ENCODE measurements at regions not wholly inside any gene's neighbourhood (a gene's known extent, or its start where the extent isn't known, plus 50 kb on each side); places are given as distances from the start of the nearest gene placed in this dataset.

DNA sequence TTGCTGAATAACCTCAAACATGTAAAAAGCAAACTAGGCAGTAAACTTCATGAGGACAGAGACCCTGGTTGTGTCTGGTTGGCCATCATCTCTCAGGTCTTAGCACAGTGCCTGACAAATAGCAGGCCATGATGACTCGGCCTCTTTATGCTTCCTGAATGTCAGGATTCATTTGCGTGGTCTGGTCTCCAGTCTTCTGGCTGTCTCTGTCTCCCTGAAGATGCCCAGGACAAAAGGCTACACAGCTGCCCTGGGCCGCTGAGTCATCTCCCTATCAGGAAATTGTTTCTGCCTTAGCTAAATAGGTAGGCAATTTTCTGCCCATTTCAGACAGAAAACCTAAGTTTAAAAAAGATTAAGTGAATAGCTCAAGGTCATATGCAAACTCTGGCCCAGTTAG, 84.1 kb upstream of the FNDC3A start:
- no peak for DNase-seq (ENCODE audit: low read depth)

GRCh38 chr13:48892053-48892687, 83.5 kb upstream of the FNDC3A start:
- no peak for DNase-seq (ENCODE audit: low read depth)

DNA sequence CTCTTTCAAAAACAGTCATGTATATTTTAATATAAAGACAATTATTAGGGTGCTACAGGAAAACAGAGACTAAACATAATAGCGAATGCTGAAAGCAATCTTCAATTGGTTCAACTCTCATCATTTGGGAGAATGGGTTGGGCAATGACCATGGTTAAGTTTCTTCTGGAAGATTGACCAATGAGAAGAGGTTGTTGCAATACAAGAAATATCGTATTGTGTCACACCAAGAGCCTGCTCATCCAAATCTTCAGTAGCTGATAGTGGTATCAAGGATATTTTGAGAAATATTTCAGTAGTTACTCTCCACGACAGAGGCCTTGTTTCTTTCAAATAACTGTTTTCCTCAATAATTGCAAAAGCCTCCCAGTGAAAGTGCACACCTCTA, 83.0 kb upstream of the FNDC3A start:
- DNase-seq (ENCODE audit: low read depth) = no peak

- DNase-seq (ENCODE audit: low read depth) = no peak
Measured at GRCh38 chr13:48896312-48896711, 79.4 kb upstream of the FNDC3A start.

DNA sequence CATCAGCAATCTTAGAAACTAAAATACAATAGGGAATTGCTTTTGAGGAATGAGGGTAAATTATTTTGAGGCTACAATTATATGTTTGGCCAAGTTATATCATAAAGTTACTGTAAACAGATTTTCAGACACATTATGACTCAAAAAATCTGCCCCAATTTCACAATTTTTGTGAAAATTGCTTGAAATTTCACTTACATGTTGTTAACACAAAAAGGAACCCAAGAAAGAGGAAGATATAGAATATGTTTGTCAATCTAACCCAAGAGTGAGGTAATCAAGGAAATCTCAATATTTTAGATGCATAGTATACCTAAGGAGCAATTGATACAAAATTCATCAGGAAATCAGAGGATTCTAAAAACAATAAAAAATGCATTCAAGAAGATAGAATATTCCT, 73.9 kb upstream of the FNDC3A start:
- no peak for DNase-seq (ENCODE audit: low read depth)

DNA sequence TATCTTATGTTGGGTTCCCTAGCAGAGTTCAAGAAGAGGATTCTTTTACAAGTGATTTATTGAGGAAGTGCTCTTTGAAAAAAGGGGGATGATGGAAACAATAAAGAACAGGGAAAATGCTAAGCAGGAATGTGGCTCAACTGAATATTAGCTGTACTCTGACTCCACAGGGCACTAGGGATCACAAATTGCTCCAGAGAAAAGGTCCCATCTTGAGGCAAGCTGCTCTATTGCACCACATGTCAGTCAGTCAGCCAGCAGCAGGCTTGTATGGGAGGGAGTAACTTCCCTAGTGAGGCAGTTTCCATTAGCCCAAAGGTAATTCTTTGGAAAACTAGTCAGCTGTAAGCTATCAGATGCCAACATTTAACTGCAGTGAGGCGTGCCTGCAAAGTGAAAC, 73.3 kb upstream of the FNDC3A start:
- no peak for DNase-seq (ENCODE audit: low read depth)

GRCh38 chr13:48904668-48905290, 70.9 kb upstream of the FNDC3A start:
- DNase-seq (ENCODE audit: low read depth) = no peak

GRCh38 chr13:48906200-48906599, 69.5 kb upstream of the FNDC3A start:
- DNase-seq (ENCODE audit: low read depth) = no peak

- no peak for DNase-seq (ENCODE audit: low read depth)
Measured at GRCh38 chr13:48908381-48909055, 67.2 kb upstream of the FNDC3A start.

GRCh38 chr13:48909056-48909389, 66.7 kb upstream of the FNDC3A start:
- no peak for DNase-seq (ENCODE audit: low read depth)

DNA sequence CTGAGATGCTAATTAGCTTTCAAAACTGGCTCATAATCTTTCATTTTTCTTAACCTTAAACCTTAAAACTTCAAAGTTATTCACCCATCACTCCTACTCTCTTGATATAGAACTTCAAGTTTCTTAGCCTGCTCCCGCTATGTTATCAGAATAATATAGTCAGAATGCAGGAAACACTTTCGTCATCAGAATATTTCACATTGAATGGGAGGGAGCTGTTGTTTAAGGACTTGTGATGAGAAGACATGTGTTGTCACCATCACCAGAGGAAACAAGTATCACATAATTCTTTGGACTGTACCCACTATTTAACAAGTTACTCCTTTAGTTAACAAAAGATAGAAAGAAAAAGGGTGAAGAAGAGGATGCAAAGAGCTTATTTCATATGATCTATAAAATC, 65.0 kb upstream of the FNDC3A start:
- DNase-seq (ENCODE audit: low read depth) = no peak

DNA sequence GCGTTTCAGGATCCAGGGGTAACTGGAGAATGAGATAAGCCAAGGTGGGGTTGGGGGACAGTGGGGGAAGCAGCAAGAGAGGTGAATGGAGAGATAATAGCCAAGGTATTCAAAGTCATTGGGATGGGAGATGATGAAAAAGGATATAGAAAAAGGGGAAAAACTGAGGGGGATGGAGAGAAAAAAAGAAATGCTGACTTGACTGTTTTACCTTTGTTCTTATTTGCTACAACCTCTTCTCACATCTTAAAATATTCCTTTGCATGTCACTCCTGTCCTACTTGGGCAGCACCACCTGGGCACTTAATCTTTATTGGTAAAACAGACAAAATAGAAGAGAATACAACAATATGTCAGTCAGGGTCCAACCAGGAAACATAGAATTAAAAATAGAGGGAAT, 56.0 kb upstream of the FNDC3A start:
- DNase-seq (ENCODE audit: low read depth) = no peak

DNA sequence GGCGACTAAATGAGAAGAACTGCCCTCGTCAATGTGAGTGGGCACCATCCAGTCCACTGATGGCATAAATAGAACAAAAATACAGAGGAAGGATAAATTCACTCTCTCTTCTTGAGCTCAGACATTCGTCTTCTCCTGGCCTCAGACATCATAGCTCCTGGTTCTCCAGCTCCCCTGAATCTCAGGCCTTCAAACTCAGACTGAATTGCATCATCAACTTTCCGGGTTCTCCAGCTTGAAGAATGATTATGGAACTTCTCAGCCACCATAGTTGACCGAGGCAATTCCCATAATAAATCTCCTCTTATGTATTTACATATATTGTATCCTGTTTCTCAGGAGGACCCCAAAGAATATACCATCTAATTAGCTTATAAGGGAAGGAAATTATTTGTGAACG, 55.0 kb upstream of the FNDC3A start:
- no peak for DNase-seq (ENCODE audit: low read depth)

GRCh38 chr13:48923376-48923775, 52.3 kb upstream of the FNDC3A start:
- DNase-seq (ENCODE audit: low read depth) = no peak

DNA sequence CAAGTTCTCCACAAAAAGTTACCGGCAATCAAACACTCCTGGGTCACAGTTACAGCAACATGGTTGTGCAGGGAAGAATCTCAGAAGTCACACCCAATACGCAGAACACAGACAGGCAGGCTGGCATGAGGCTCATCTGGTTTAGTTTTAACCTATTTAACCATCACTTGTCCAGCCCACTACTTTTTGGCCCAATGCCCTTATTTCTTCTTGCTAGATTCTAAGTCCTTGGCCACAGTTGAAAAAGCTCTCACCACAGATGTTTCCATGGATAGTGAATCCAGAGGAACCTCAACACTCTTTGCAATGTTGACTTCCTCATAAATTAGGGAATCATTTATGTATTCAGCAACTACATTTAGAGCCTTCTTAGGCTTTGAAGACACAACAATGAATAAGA, 50.7 kb upstream of the FNDC3A start:
- DNase-seq (ENCODE audit: low read depth) = no peak

Measured in stimulated activated CD8-positive, alpha-beta memory T cell treated with anti-CD3 and anti-CD28 coated beads, Interleukin-12 subunit alpha, Interleukin-12 subunit beta, amount 100 ng/mL, for 4 hours (primary cell).